ENCODE measurements at regions not wholly inside any gene's neighbourhood (a gene's known extent, or its start where the extent isn't known, plus 50 kb on each side); places are given as distances from the start of the nearest gene placed in this dataset.

DNA sequence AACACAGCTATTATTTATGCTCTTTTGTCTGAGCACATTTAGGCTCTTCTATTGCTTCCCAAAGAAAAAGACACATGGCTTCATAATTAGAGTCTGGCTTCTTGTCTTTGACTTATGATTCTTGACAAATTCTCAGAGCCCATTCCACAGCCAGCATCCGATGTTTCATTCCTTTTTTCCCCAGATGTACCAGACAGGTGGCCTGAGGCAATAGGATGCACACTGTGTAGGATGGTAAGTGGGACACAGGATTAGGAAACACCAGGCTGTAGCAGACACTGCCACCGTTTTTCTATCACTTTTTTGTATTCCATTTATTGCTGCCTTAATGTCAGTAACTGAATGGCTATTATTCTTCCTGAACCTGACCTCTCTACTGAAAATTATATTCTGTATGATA is 188.9 kb upstream of the CDIN1 start:
- DNase-seq = no peak
- H3K9me3 ChIP-seq = no peaks in the 10 kb centered on the region
- no peak for TF ChIP-seq CTCF (IDR thresholded peaks at IDR 0.05; ENCODE audit: low read depth, low read length)

DNA sequence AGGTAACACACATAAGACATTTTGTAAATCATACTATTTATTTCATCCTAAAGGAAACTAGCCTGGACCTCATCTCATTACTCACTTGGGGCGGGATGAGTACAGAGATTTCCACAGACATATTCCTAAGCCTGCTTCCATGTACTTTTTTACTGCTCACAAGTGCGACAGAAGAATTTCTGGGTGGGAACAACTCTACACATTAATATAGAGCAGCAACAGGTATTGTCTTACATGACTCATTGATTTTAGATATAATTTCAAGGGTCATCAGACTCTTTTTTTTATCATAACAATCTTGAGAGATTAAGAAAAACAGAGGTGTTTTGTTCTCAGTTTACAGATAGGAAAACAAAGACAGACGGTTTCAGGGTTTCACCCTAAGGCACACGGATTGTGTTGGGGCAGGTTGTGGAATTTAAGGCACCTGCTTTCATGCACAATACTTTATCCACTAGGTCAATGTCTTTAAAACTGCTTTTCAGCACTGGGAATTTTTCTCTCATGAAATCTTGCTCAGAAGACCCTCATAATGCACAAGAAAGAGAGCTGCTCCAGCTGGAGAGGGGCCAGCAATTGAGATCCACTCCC is 186.7 kb upstream of the CDIN1 start:
- no peaks in the 10 kb centered on the region for H3K36me3 ChIP-seq
- no peak for DNase-seq
- no peaks in the 10 kb centered on the region for H3K4me1 ChIP-seq
- H3K27me3 ChIP-seq = no peaks in the 10 kb centered on the region; the same call in 1 of the 2 replicates
- H3K9me3 ChIP-seq = no peaks in the 10 kb centered on the region
- TF ChIP-seq CTCF (IDR thresholded peaks at IDR 0.05; ENCODE audit: low read depth, low read length) = no peak
- H3K4me3 ChIP-seq (ENCODE audit: low read depth, low read length) = no peak overlapping the region

More for the DNA sequence above, 188.9 kb upstream of the CDIN1 start:
- Histone ChIP-seq H3K4me3 (ENCODE audit: low read depth, low read length) (no peak overlapping the region), H3K4me1 (no peaks in the 10 kb centered on the region), H3K27me3 (no peaks in the 10 kb centered on the region; the same call in 1 of the 2 replicates), H3K36me3 (no peaks in the 10 kb centered on the region)

- no peaks in the 10 kb centered on the region for H3K4me1 ChIP-seq
- H3K9me3 ChIP-seq = no peaks in the 10 kb centered on the region
- no peak for TF ChIP-seq CTCF (IDR thresholded peaks at IDR 0.05; ENCODE audit: low read depth, low read length)
- no peaks in the 10 kb centered on the region for H3K36me3 ChIP-seq
- no peaks in the 10 kb centered on the region for H3K27me3 ChIP-seq
- H3K4me3 ChIP-seq (ENCODE audit: low read depth, low read length) = no peak overlapping the region
- no peak for DNase-seq
Observed at GRCh38 chr15:36398212-36398611, 181.2 kb upstream of the CDIN1 start.

DNA sequence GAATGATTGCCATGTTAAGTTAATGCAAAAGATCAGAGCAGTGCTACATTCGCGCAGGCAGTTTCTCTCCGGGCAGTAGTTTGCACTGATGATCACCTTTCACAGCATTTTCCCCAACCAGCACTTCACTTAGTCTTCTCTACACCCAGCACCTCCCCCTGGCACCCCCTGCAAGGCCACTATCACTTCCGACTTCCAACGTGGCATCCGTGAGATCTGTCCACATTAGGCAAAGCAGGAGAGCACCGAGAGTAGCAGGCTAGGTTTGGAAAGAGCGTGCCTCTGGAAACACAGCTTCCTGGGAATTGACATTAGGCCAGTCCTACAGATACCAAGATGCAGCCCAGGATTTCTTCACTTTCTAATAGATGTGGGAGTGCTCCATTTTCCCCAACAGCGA is 180.2 kb upstream of the CDIN1 start:
- Histone ChIP-seq H3K9me3 (no peaks in the 10 kb centered on the region), H3K36me3 (no peaks in the 10 kb centered on the region), H3K4me3 (ENCODE audit: low read depth, low read length) (no peak overlapping the region), H3K27me3 (no peaks in the 10 kb centered on the region), H3K4me1 (no peaks in the 10 kb centered on the region)
- no peak for DNase-seq
- no peak for TF ChIP-seq CTCF (IDR thresholded peaks at IDR 0.05; ENCODE audit: low read depth, low read length)

GRCh38 chr15:36400936-36401585 is 178.4 kb upstream of the CDIN1 start:
- no peaks in the 10 kb centered on the region for H3K9me3 ChIP-seq
- no peak overlapping the region for H3K4me3 ChIP-seq (ENCODE audit: low read depth, low read length)
- H3K4me1 ChIP-seq = no peaks in the 10 kb centered on the region
- H3K27me3 ChIP-seq = no peaks in the 10 kb centered on the region
- no peaks in the 10 kb centered on the region for H3K36me3 ChIP-seq
- DNase-seq = no peak
- no peak for TF ChIP-seq CTCF (IDR thresholded peaks at IDR 0.05; ENCODE audit: low read depth, low read length)

- Histone ChIP-seq H3K9me3 (no peaks in the 10 kb centered on the region), H3K4me3 (ENCODE audit: low read depth, low read length) (no peak overlapping the region), H3K27me3 (no peaks in the 10 kb centered on the region), H3K36me3 (no peaks in the 10 kb centered on the region), H3K4me1 (no peaks in the 10 kb centered on the region)
- TF ChIP-seq CTCF (IDR thresholded peaks at IDR 0.05; ENCODE audit: low read depth, low read length) = no peak
- no peak for DNase-seq
Observed at GRCh38 chr15:36401586-36401966, 177.8 kb upstream of the CDIN1 start.

Measured in BE2C (cell line).